ENCODE measurements at regions not wholly inside any gene's neighbourhood (a gene's known extent, or its start where the extent isn't known, plus 50 kb on each side); places are given as distances from the start of the nearest gene placed in this dataset.

DNA sequence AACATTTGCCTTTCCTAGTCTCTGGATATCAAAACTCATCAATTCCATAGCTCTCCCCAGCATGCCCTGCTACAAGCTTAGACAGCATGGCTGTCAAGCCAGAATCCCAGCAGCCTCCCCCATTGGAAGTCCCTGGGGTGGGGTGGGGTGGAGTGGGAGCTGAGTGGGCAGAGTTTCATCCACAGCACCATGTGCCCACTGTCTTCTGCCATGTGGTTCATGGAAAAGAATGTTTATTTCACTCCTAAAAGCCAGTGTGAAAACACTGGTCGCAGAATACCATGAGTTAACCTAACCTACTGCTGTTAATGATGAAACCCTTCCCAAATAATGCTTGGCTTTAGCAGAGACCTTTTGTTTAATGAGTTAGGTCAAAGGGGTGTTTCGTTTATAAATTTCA lies 80.2 kb upstream of the KIRREL3 start:
- no peak for DNase-seq (ENCODE audit: low read depth in 3 of 3)

DNA sequence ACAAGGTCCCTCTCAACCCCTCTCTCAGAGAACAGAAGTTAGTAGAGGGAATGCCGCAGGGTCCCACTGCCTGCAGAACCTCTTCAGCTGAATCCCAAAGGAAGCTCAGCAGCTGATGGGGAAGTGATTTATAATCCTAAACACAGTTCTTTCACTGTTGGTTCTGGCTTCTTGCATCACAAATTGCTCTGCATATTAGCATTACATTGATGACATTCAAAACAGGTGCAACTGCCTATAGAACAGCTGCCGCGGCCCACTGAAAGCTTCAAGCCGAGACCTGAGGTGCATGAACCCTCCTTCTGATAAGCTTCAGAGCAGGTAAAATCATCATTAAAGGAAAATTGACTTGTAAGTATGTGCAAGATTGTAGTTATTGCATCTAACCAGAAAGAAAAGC lies 75.2 kb upstream of the KIRREL3 start:
- no peak for DNase-seq (ENCODE audit: low read depth in 3 of 3)

DNA sequence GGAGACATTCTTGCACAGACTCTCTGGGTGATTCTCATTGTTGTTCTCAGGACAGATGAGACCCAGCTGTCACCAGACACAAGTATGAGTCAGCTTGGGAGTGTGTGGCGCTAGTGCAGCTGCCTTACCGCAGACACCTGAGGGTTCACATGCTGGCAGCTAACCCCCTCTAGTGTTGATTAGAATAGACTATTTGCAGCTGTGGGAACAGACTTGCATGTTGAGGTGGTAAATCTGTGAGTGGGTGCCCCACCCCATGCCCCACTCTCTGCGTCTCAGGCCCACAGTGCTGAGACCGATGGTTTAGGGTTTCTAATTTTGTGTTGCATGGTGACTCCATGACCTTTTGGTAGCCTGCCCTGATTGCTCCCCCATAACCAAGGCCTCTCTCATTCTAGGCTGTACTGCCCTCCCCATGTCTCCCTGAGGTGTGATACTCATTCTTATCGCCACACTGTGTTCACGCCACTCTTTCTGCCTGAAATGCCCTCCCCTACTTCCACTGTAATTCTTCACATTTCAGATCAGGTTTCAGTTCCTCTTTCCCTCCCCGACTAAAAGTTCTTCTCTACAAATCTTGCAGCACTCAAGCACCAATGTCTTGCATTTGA lies 73.7 kb upstream of the KIRREL3 start:
- no peak for DNase-seq (ENCODE audit: low read depth in 3 of 3)

DNA sequence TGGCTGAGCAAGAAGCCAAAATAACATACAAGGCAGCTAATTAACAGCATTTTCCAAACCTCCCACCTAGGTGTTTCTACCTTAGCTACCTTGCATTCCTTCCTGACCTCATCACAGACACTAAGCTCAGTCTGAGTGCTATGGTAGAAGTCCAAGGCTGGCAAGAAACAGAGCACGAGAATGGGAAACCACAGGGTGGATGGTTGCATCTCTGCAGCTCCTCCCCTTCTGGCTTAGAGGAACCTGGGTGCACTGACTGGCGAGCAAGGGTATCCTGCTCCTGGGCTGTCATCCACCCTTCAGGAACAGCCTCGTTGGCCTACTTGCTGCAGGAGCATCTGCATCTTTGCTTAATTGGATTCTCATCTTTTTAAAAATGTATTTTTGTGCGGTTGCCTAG lies 73.1 kb upstream of the KIRREL3 start:
- no peak for DNase-seq (ENCODE audit: low read depth in 3 of 3)

DNA sequence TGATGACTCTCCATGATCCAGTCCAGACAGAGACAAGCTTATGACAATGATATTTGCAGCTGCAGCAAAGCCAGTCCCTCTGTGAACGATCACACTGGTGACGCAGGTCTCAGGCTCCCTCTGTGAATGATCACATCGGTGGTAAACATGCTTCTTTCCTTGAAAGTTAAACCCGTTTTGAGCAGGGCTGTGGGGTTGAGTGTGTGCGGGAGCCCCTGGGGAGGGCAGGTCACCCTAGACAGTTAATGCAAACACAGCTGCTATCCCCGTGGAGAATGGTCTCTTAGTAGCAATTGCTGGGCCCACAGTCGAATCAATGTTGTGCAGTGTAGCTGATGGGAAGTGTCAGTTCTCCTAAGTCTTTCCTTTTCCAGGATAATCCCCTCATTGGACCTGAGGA lies 71.0 kb upstream of the KIRREL3 start:
- DNase-seq (ENCODE audit: low read depth in 3 of 3), result no peak

DNA sequence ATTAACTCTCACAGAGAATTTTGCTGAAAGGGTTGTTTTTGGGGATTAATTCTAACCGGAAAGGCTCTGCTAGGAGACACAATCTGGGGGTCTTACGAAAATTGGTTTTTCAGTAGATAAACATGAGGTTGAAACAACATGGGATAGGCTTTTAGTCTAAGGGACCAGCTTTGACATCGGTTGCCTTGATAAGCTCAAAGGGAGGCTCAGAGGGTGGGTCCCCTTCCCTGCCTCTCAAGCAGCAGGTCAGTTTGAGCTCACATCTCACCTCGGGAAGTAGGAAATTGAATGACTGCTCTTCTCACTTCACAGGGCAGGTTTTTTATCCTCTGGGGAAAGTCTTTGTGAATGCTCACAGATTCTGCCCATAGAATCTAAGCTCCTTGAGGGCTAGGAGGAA lies 70.2 kb upstream of the KIRREL3 start:
- no peak for DNase-seq (ENCODE audit: low read depth in 3 of 3)

DNA sequence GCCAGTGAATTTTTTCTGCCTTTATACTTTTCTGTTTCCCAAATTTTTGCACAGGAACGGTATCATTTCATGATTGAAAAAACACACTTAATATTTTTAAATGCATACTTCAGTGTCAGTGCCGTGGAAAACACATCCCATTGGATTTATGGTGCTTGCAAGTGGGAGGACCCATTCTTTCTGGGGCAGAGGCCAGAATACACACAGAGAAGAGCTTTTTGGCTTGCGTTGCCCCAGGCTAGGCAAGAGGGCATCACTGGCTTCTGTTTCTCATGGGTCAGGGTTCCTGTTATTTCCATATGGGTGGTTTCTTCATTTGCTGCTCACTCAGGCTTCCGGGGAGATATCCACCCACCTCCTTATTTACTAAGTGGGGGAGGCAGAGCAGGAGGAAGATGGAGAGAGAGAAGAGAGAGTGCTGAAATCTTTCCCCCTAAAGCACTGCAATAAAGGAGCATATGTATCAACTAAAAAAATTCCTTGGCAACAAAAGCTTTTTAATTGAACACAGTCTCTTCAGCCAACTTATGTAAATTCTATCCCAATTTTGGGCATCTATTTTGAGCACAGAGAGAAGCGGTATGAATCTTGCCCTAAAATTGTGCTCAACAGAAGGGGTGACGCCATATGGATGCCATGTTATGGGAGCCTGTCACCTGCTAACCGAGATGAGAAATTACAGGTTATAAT lies 66.0 kb upstream of the KIRREL3 start:
- DNase-seq (ENCODE audit: low read depth in 3 of 3), result no peak

DNA sequence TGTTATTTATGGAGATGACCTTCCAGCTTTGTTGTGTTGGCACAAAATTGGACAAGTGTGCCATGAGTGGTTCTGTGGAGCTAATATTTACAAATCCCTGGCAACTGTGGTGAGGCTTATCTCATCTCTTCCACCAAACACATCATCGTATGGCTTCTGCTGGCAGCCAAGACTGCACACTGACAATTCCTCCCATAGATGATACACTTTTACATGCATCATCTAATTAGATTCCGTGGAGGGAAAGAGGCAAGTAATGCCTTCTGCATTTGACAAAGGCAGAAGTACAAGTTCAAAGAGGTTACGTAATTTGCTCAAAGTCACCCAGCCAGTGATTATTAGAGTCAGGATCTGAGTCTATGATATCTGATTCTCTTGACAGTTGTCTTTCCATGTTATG lies 62.7 kb upstream of the KIRREL3 start:
- DNase-seq (ENCODE audit: low read depth in 3 of 3), result no peak

DNA sequence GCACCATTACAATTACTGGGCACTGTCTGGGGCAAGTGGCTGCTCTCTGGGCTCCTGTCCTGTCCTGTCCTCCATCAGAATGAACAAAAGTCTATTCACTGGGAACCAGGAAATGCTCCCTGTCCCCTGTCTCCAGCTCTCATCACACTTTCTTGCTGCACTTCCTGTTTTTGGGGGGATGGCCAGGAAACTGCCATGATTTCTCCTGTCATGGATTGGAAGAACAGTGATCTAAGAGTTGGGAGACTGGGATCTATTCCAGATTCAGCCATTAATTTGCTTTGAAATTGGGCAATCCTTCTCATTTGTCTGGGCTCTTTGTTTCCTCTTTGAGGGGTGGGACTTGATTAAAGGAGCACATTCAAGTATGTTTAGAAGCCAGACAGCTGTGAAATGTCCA lies 61.4 kb upstream of the KIRREL3 start:
- DNase-seq (ENCODE audit: low read depth in 3 of 3), result no peak

DNA sequence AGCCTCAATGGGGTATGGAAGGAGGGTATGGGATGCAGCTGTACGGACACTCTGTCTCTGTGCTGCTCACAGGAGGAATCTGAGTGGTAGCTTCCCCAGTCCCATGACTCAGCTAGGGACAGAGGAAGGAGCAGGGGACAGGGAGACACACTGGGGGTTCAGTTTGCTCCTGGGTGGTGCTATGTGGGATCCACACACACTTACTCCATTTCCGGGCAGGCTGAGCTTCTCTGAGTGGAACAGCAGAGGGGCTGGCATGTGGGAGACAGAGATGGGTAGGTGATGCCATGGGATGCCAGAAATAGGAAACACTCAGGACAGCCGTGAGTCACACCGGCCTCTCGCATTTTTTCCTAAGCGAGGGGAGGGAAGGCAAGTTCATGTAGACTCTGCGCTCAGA lies 59.2 kb upstream of the KIRREL3 start:
- DNase-seq (ENCODE audit: low read depth in 3 of 3), result no peak

DNA sequence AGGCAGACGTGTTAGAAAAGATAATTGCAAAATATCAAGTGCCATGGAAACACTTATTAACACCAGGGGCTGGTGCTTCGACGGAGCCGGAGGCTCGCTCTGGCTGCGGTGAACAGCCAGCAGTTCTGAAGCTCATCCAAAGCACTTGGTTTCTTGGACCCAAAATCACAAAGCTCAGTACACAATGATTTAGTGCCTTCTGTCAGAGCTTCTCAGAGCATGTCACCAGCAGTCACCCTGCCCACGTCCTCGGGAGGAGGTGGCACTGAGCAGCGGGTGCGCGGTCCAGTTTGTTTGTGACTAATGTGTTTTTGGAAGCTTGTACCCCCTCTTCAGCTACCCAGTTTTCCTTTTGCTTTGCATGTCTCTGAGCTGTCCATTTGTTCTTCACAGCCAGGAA lies 58.7 kb upstream of the KIRREL3 start:
- DNase-seq (ENCODE audit: low read depth in 3 of 3), result no peak

DNA sequence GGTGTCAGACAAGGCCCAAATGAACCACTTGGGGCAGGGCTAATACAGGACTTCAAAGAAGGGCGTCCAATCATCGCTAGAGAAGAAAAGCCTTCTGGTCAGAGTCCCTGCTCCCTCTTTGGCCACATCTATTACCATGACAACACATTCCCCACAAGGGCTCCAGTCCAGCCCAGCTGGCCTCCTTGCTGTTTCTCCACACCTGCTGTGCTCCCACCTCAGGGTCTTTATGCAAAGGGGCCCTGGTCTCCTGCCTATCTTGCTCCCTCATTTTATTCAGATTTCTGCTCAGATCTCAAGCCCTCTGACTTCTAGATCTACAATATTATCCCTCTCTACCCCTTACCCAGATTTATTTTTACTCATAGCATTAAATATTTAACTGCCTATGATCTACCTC lies 58.0 kb upstream of the KIRREL3 start:
- DNase-seq (ENCODE audit: low read depth in 3 of 3), result no peak

DNA sequence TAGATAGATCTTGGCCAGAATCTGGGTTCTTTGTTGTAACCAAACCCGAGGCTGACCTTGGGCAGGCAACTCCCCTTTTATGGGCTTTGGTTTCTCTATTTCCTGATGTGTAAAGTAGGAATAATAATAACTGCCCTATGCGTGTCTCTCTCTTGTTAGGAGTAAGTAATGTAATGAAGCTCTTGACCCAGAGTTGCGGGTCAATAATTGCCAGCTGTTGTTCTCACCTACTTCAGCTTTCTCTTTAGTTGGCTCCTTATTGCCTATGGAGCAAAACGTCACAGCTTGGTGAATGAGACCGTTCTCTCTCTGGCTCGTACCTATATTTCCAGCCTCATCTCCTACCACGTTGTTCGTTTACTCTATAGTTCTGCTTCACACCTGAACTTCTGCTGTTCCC lies 56.6 kb upstream of the KIRREL3 start:
- DNase-seq (ENCODE audit: low read depth in 3 of 3), result no peak

DNA sequence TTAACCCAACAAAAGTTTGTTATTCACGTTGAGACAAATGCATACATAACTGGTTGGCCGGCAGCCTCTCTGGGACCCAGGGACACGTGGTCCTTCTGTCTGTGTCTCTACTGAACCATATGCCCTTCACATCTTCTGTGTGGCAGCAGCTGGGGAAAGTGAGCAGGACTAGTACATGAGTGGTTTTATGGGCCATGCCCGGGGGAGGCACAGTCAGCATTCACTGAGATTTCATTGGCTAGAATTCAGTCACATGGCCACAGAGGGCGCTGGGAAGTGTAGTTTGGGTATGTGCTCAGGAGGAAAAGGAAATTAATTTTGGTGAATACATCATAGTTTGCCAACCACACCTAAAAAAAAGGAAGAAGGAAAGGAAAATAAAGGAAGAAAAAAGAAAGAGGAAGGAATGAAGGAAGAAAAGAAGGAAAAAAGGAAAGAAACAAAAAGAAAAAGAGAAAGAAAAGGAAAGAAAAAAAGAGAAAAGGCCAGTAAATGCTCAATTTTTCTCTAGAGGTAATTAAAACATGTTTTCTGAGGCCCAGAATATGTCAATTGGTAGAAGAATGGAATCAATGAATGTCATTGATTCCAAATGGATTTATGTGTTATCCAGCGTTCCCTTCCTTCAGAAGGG lies 55.9 kb upstream of the KIRREL3 start:
- no peak for DNase-seq (ENCODE audit: low read depth in 3 of 3)

DNA sequence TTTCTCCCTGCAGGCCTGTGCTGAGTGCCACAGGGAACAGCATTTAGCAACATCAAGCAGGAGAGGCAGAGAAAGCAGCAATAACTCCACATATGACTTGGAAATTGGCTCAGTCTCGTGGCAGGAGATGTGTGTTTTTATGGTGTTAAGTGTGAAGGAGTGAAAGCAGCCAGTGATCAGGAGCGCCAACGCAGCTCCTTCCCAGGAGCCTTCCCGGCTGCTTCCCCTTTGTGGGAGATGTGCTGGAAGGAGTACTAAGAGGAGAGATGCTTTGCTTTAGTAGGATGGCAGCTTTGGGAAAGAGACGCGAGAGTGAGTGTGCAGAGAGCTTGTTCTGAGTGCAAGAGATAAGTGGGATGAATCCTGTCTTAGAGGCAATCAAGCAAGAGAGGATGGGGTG lies 54.7 kb upstream of the KIRREL3 start:
- DNase-seq (ENCODE audit: low read depth in 3 of 3), result no peak

DNA sequence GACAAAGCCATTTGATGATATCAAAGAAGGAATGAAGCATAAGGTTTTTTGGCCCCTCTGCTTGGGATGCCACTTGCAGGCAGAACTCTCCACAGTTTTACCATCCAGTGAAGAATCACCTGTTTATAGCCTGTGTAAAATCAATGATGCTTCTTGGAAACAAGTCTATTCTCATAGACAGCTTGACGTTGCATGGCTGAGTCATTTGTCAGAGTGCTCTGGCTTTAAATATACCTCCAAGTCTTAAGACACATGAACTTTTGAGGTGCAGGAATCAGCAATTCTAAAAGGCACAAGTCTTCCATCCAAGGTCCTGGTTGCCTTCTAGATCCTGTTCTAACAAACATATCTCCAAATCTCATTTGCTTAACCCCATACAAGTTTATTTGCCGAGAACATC lies 53.6 kb upstream of the KIRREL3 start:
- DNase-seq (ENCODE audit: low read depth in 3 of 3), result no peak

DNA sequence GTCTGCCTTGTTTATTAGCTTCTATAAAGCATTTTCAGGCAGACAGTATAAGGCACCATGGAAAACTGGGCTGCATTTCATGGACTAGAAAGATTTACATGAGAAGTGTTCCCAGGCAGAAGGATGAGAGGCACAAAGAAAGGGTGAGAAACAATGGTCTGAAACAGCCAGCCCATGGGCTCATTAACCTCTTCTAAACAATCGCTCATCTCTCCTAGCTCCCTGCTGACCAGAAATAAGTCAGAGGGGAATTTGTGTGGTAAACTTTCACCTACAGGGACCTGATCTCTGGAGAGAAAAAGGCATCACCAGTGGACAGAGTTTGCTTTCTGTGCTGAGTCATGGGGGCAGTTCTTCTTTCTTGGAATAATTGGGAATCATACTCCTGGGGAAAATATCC lies 51.8 kb upstream of the KIRREL3 start:
- DNase-seq (ENCODE audit: low read depth in 3 of 3), result no peak
